GM18520 (cell line): ENCODE measurements at regions not wholly inside any gene's neighbourhood (a gene's known extent, or its start where the extent isn't known, plus 50 kb on each side); places are given as distances from the start of the nearest gene placed in this dataset.
"Not testable (repeated sequence)": the region's sequence is repeated elsewhere in the genome, so short reads cannot be mapped to it uniquely, and the experiment has no call there.

Source experiments
- ATAC-seq: cut with Tn5 transposase; IDR thresholded peaks from one replicate; pipeline ENCODE4 v1.9.1; 2021; ENCODE audit not compliant: unreplicated experiment

DNA sequence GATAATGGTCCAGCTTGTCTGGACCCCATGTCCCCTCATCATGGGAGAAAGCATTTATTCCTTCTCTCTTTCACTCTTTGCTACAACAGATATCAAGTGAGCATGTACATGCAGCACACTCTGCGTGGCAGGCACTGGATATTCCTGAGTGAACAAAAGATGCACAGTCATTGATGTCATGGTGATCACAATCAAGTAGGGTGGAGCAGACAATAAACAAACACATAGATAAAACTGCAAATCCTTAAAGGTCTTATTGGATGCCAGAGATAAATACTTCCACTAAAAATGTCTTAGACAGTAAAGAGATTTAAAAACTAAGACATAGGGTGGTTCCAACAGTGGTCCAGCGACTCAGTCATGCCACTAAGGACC lies 178.0 kb downstream of the ZC3H11B start:
- ATAC-seq, result no peak

DNA sequence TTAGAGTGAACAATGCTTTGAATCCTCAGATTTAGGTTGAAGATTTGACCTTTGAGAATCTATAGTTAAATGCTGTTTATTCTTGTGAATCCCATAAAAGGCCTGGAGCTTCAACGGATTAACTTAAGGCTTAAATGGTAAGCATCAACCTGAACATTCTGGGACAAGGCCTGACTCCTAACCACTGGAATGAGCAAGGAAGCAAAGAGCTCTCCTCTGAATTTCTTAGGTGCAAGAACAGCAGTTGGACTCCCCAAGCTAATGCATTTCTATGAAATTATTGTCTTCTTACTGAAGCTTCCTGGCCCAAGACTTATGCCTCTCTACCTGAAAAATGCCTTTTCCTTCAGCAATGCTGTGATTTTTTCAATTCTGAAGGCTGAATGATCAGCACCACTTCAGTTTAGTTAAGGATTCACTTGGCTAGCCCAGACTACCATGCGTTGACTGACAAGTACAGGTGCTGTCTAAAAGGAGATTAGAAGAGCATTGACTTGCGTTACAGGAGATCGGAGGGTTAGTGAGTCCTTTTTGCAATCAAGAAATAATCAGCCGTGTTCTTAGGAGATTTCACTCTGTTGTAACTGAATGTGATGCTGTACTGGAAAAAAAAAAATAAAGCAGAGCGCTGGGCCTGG lies 178.5 kb downstream of the ZC3H11B start:
- no peak for ATAC-seq

DNA sequence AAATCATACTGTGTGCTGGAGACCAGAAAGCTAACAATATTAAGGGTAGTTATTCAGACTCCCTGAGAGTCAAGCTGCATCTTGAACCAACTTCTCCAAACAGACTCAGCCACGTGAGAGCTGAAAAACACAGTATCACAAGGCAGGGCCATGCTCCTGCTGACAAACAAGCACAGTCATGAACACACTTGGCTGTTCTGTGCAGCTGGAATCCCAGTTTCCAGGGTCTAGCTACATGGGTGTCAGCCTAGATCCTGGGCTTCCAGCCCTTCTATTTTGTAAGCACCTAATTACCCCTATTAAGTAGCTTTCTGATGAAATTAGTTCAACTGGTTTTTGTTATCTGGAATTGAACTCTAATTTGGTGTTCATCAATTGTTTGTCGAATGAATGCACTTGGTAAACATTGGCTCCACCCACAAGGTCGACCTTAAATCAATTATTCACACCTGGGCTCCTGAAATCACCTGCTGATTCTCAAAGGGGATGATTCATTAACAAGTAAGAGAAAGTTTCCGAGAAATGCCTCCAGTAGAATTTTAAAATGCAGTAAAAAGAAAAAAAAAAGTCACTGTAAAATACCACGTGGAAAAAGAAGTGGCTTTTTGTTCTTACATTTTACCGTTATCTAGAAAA lies 179.3 kb downstream of the ZC3H11B start:
- ATAC-seq, result no peak

DNA sequence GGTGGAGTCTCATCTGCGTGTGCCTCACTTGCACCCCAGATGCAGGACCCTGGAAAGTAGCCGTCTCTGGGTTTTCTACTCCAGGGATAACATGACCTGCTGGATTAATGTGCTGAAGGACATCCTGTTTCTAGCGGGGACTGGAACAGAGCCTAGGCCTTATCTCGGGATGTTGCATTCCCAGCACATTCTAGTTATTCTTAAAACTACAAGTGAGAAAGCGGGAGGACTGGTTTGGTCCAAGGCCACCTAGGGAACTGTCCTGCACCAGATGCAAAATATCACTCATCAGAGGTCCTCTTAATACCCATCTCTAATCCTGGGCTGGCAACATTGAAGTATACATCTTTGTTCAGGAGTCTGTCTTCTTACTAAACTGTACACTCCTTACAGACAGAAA lies 179.9 kb downstream of the ZC3H11B start:
- ATAC-seq, result no peak

DNA sequence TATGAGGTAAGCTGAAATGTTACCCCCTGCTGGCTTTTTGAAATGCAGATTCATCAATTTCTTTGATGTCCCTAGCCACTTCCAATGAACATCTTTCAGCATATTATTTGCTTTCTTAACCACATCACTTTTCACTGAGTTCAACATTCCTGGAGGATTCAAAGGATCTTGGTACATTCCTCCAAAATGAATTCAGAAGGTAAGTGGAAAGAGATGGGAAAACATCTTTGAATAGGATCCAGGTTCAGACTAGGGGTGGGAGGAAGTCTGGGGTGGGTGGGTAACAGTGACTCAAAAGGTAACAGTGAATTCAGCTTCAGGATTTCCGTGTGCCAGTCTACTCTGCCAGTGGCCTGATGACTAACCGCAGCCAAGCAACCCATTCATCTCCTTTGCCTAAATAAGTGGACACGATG lies 180.7 kb downstream of the ZC3H11B start:
- no peak for ATAC-seq

DNA sequence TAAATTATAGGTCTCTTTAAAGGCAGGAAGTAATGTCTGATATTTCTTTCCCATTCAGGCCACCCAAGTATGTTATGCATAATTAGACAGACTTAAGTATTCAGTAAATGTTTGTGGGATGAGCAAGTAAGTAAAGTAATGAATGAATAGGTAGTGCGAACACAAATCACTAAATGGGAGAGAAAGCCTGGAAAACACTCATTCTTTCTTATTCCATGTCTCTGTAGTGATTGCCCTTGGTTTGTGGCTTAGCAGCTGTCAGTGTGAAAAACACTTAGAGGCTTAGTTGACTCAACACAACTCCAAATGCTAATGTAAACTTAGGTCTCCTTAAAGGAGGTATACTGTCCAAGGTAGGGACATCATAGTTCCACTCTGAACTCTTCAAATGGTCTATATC lies 182.5 kb downstream of the ZC3H11B start:
- no peak for ATAC-seq

DNA sequence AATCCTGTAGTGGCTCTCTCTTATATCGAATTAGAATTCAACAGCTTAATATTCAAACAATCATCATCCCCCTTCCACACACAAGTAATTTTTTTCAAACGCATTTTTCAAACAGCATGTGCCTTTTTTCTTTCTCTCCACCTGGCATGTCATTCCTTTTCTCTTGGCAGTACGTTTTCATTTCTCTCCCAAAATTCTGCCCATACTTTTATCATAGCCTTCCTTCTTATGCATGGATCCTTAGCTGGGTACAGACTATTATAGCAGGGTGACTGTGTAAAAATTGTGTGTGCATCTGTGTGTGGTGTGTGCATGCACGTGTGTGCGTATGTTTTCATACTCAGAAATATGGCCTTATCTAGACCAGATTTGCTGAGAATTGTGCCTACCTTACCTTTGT lies 184.3 kb downstream of the ZC3H11B start:
- no peak for ATAC-seq

DNA sequence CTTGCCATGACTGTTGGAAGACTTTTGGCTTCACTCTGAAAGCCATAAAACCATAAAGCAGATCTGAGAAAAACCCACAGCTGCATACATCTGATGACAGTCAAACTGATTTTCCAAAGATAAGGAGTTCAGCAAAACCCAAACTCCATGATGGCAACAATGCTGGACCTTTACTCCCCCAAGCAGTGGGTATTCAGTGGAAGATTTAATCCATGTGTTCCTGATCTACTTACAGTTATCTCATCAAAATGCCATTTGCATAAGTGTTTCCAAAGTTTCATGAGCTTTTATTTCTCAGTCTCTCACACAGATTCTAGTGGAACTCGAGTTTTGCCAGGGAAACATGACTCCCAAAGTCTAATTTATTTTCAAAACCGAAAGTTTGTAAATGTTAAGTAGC lies 184.9 kb downstream of the ZC3H11B start:
- ATAC-seq, result no peak

DNA sequence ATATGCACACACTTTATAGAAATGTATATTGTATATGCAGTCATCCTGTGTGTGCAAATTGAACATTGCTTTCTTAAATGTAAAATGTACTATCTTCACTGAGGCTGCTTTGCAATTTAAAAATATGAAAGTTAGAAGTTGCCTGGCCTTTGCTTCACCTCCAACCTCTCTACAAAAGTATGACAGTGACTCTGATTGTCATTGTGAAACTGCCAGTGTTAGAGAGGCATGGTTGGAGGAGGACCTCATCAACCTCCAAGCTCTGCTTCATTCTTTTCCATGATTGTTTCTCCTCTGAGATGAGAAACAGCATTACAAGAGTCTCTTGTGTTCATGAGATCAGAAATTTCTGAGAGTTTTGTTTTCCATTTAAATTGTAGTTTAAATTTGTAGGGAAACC lies 185.5 kb downstream of the ZC3H11B start:
- ATAC-seq, result no peak

DNA sequence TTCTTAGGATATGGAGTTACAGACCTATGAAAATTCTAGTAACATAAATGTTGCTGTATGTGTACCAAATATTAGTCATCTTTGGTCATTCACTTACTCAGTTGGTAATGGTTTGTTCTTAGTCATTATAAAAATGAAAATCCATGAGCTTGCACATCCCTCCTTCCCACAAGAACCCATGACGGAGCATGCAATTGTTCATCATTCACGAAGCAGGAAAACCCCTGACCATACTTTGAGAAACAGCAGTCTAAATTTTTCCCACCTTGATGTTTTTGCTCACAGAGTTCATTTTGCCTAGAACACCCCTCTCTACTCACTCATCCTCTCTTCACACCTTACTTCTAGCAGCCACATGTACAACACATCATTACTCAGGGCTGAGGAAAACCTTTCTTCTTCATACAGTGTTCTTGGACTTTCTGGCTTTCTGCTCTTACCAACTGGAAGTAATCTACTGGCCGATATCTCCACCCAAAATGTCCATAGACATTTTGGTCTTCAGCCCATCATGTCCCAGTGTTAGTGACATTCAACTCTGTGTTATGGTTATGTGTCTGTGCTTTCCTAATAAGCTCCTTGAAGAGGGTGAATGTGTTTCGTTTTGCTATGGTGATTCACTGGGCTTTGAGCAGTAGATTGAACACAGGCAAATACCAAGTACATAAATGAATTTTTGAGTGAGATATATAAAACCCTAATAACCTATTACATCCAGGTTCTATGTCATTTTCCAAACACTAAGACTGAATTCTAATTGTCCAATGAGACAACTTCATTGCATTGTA lies 189.9 kb downstream of the ZC3H11B start:
- ATAC-seq, result no peak

DNA sequence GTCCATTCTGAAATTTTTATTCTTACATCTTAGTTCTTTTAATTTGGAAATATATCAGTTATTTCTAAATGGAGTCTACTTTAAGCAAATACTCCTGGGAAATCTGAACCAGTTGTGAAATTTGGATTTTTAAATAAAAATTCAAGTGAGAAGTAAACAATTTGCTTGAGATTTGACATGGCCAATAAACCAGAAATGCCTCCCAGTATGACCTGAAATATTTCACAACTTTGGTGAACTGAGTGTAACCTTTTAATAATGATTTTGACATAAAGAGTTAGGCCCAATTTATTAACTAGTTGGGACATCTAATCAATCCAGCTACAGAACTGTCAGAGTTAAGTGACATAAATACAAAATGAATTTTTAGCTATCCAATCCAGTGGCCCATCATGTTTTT lies 192.0 kb downstream of the ZC3H11B start:
- no peak for ATAC-seq

DNA sequence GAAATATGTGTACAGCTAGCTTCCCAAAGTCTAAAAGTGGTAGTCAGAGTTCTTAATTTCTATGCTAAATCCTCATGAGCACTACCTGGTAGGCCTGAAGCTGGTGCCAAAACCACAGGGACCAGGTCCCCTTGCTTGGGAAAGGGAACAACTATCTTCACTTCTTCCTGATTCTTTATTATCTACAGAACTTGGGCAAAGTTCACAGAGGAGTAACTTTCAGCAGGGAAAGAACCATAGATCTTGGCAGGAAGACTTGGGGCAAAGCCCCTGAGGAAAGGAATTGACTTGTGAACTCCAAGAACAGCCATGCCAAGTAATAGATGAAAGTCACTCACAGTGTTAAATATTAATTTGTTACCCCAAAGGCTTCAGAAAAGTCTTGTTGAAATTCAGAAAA lies 193.0 kb downstream of the ZC3H11B start:
- ATAC-seq, result no peak

DNA sequence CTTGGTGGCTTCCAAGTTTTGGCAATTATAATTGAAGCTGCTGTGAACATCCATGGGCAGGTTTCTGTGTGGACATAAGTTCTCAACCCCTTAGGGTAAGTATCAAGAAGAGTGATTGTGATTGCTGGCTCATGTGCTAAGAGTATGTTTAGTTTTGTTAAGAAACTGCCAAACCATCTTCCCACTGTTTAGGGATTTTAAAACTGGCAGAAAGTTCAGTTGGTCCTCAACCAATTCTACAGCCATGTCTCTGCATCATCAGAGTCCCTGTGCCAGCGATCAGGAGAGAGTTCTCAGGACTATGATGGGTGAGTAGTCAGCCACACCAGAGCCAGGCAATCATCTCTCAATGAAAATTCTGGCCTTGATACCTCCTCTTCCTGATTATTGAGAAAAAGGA lies 193.8 kb downstream of the ZC3H11B start:
- no peak for ATAC-seq

DNA sequence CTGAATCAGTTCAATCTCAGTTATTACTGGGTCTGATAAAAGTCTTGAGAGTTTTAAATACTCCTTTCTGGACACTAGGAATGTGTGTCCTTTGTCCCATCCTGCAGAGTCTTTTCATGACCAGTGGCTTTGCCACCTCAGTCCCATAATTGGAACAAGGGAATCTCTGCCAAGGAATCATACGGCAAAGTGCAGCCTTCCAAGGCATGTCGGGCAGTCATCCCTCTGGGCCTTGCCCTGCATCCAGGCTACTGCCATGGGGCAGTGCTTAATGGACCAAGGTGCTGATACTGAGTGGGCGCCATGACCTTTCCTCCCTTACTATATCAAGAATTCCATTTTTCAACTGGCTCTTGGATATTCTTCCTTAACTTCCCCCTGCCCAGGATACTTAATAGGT lies 195.3 kb downstream of the ZC3H11B start:
- no peak for ATAC-seq

DNA sequence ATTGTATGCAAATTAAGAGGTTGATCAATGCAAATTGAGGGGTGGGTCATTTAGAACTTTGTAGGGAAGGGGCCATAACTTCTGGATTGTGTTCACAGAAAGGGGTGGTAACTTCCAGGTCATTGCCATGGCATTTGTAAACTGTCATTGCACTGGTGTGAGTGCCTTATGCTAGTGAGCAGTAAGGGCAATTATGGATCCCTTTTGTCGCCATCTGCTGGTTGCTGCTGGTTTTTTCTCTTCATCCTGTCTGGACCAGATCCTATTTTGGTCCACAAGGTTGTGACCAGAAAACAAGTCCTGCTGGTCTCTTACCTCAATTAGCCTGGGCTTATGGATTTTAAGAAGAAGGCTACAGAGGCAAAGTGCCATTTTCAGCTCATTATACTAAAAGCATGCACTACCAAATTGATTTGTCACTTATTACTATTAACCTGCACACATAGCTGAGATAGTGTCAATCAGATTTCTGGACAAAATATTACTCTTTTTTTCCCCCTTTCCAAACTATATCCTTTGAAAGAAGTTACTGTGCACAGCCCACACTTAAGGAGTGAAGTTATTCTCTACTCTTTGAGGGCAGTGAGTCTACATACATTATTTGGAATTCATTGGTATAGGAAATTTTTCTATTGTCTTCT lies 196.2 kb downstream of the ZC3H11B start:
- peak; percentile 77 for ATAC-seq

DNA sequence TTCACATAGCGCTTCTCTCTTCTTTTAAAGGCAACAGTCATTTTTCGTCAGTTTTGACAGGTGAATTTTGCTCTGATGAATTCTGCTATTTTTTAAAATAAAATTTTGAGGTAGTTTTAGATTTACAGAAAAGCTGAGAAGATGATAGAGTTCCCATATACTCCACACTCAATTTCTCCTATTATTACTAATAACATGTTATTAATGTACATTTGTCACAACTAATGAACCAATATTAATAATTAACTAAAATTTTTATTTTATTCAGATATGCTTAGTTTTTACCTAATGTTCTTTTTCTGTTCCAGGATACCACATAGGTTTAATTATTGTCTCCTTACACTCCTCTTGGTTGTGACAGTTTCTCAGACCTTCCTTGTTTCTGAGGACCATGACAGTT lies 197.0 kb downstream of the ZC3H11B start:
- no peak for ATAC-seq

DNA sequence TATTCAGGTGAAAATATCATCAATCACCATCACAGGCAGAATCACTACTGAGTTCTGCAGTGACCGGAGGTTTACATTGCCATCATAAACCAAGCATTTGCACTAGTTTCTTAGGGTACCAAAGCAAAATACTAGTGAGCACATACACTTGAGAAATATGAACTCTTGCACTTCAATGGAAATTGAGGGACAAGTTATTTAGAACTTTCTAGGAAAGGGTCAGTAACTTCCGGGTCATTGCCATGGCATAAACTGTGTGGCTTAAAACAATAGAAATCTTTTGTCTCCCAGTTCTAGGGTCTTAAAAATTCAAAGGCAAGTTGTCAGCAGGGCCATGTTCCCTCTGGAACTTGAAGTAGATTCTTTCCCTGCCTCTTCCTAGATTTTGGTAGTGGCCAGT lies 197.5 kb downstream of the ZC3H11B start:
- ATAC-seq, result no peak

DNA sequence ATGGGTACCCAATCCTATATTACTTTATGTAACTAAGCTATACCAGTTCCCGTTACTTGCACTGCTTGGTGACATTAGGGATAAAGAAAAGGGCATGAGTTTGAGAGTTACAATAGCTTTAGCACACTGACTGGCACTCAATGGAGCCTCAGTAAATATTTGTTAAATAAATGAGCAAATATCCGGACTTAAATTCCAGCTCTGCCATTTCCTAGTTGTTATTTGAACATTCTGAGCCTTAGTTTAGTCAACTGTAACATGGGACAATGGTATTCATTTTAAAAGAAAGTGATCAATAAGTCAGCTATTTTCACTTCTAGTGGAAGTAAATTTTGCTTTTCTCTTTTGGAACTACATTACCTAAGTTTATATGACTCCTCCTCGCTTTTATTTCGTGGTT lies 198.7 kb downstream of the ZC3H11B start:
- no peak for ATAC-seq

DNA sequence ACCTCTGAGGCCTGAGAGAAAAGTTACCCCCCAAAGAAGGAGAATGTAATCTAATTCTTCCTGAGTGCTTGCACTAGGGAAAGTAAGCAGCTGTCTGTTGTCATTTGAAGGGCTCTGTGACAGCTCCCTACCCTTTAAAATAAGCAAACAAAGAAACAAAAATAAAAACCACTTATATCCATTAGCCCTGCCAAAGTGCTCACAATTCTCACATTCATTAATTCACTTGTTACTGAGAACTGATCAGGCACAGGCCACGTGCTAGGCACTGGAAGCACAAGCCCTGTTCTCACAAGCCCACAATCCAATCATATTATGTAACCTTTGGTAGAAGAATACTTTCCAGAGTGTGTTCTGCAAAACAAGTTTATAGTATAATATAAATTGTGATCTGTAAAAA lies 199.4 kb downstream of the ZC3H11B start:
- ATAC-seq, result no peak

DNA sequence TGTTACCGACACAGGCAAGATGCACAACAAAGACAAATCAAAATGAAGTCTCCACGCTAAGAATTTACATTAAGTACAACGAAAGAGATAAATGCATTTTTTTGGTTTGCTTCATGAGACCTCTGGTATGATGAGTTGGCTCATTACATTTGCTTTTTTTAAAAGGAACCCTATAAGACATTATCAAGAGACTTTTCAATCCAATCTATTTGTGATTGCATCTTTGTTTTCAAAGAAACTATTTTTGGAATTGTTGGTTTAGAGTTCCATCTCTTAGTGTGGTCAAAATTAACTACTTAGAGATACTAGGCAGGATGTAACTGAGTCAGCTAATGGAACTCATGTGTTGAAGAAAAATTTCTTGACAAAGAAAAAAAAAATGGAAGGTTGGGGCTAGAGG lies 200.1 kb downstream of the ZC3H11B start:
- no peak for ATAC-seq

DNA sequence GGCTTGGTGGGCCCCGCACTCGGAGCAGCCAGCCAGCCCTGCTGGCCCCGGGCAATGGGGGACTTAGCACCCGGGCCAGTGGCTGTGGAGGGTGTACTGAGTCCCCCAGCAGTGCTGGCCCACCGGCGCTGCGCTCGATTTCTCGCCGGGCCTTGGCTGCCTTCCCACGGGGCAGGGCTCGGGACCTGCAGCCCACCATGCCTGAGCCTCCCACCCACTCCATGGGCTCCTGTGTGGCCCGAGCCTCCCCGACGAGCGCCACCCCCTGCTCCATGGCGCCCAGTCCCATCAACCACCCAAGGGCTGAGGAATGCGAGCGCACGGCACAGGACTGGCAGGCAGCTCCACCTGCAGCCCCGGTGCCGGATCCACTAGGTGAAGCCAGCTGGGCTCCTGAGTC lies 202.2 kb downstream of the ZC3H11B start:
- ATAC-seq, result not testable (repeated sequence)
